ENCODE measurements at regions not wholly inside any gene's neighbourhood (a gene's known extent, or its start where the extent isn't known, plus 50 kb on each side); places are given as distances from the start of the nearest gene placed in this dataset.

GRCh38 chr2:118524911-118525310, 322.5 kb downstream of the EN1 start (continued):
- TF ChIP-seq ZNF317 (CRISPR knock-in tag; IDR thresholded peaks at IDR 0.05; ENCODE audit: borderline replicate concordance, low read depth), result no peak
- TF ChIP-seq SMAD3 (CRISPR knock-in tag; IDR thresholded peaks at IDR 0.05; ENCODE audit: borderline replicate concordance), result no peak
- TF ChIP-seq TEAD4 (CRISPR knock-in tag; IDR thresholded peaks at IDR 0.05), result no peak

- no peak overlapping the region for H3K4me3 Mint-ChIP-seq
- DNase-seq (ENCODE audit: low spot score), result no peak
- peaks cover 50% of the 10 kb centered on the region for H3K9me3 Mint-ChIP-seq
- ChIA-PET POLR2A (no interaction called here), CTCF (no interaction called here)
- H3K27ac Mint-ChIP-seq, result no peak overlapping the region
- peaks cover 13% of the 10 kb centered on the region for H3K27me3 Mint-ChIP-seq (ENCODE audit: low read depth)
- no peak for ATAC-seq
- TF ChIP-seq, protein P1, sequence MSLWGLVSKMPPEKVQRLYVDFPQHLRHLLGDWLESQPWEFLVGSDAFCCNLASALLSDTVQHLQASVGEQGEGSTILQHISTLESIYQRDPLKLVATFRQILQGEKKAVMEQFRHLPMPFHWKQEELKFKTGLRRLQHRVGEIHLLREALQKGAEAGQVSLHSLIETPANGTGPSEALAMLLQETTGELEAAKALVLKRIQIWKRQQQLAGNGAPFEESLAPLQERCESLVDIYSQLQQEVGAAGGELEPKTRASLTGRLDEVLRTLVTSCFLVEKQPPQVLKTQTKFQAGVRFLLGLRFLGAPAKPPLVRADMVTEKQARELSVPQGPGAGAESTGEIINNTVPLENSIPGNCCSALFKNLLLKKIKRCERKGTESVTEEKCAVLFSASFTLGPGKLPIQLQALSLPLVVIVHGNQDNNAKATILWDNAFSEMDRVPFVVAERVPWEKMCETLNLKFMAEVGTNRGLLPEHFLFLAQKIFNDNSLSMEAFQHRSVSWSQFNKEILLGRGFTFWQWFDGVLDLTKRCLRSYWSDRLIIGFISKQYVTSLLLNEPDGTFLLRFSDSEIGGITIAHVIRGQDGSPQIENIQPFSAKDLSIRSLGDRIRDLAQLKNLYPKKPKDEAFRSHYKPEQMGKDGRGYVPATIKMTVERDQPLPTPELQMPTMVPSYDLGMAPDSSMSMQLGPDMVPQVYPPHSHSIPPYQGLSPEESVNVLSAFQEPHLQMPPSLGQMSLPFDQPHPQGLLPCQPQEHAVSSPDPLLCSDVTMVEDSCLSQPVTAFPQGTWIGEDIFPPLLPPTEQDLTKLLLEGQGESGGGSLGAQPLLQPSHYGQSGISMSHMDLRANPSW (CRISPR knock-in tag; conservative IDR thresholded peaks at IDR 0.05; ENCODE audit: low read depth), result no peak
- peaks cover 27% of the 10 kb centered on the region for H3K36me3 Mint-ChIP-seq
- H3K4me1 Mint-ChIP-seq, result peaks cover 9% of the 10 kb centered on the region
Measured at GRCh38 chr2:118523761-118524160, 323.7 kb downstream of the EN1 start.

DNA sequence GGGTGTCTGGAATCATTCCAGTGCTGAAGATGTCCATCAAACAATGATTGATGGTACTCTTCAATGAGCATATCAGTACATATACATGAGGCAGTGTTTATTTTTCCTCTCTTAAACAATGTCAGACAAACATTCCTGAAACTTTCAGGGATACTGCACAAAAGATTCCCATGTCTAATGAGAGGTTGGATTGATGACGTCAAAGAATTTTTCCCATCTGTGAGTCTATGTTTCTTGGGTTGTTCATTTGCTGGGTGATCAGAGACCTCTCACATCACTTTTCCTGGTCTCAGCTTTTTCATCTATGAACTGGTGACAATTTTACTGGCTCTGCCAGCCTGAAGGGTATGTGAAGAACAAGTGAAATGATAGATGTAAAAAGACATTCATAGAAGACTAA, 325.5 kb downstream of the EN1 start:
- TF ChIP-seq E2F1 (CRISPR knock-in tag; IDR thresholded peaks at IDR 0.05) (no peak), ATF1 (CRISPR knock-in tag; IDR thresholded peaks at IDR 0.05) (no peak), ATF3 (CRISPR knock-in tag; conservative IDR thresholded peaks at IDR 0.05) (no peak)
- TF ChIP-seq, protein P2, sequence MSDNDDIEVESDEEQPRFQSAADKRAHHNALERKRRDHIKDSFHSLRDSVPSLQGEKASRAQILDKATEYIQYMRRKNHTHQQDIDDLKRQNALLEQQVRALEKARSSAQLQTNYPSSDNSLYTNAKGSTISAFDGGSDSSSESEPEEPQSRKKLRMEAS (CRISPR knock-in tag; IDR thresholded peaks at IDR 0.05), result no peak
- no peak overlapping the region for H3K4me3 Mint-ChIP-seq
- POLR2A ChIA-PET, result no interaction called here
- no peak for DNase-seq (ENCODE audit: low spot score)
- H3K27ac Mint-ChIP-seq, result no peak overlapping the region
- ATAC-seq, result no peak
- CTCF ChIA-PET, result no interaction called here
- H3K9me3 Mint-ChIP-seq, result peaks cover 43% of the 10 kb centered on the region
- no peaks in the 10 kb centered on the region for H3K27me3 Mint-ChIP-seq (ENCODE audit: low read depth)
- peaks cover 27% of the 10 kb centered on the region for H3K36me3 Mint-ChIP-seq
- no peaks in the 10 kb centered on the region for H3K4me1 Mint-ChIP-seq

- no peaks in the 10 kb centered on the region for H3K27me3 Mint-ChIP-seq (ENCODE audit: low read depth)
- no peak overlapping the region for H3K27ac Mint-ChIP-seq
- TF ChIP-seq FOXP1 (CRISPR knock-in tag; IDR thresholded peaks at IDR 0.05; ENCODE audit: borderline replicate concordance) (no peak), NFYB (CRISPR knock-in tag; conservative IDR thresholded peaks at IDR 0.05; ENCODE audit: low read depth) (no peak), PRRX2 (CRISPR knock-in tag; IDR thresholded peaks at IDR 0.05) (no peak), TEAD4 (CRISPR knock-in tag; IDR thresholded peaks at IDR 0.05) (no peak), ARID4B (CRISPR knock-in tag; IDR thresholded peaks at IDR 0.05; ENCODE audit: borderline replicate concordance) (no peak), E2F4 (CRISPR knock-in tag; IDR thresholded peaks at IDR 0.05; ENCODE audit: borderline replicate concordance, low read depth) (no peak), ZNF138 (CRISPR knock-in tag; conservative IDR thresholded peaks at IDR 0.05) (no peak)
- H3K9me3 Mint-ChIP-seq, result peaks cover 43% of the 10 kb centered on the region
- no peak overlapping the region for H3K4me3 Mint-ChIP-seq
- H3K4me1 Mint-ChIP-seq, result no peaks in the 10 kb centered on the region
- CTCF ChIA-PET, result no interaction called here
- DNase-seq (ENCODE audit: low spot score), result no peak
- peaks cover 27% of the 10 kb centered on the region for H3K36me3 Mint-ChIP-seq
- no peak for ATAC-seq
- POLR2A ChIA-PET, result no interaction called here
Measured at GRCh38 chr2:118521272-118521671, 326.2 kb downstream of the EN1 start.

Measured in WTC11 (cell line).